ENCODE measurements at regions not wholly inside any gene's neighbourhood (a gene's known extent, or its start where the extent isn't known, plus 50 kb on each side); places are given as distances from the start of the nearest gene placed in this dataset.

DNA sequence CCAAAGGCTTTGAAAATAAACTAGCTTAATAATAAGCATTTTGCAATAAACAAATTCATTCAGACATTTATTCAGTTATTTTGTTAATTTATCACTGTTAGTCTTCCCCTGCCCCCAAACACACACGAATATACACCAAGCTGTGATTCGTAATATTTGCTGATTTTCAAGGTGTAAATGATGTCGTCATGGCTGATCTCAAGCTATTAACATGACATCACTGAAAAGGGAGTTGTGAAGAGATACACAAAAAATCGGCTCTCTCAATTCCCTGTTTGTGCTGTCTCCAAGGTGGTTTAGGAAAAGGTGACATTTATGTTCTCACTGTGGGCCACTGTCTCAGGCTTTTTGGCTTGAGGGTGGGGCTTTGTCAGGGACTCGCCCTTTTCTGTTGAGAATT, 413.3 kb downstream of the CDH9 start:
- DNase-seq (ENCODE audit: low read depth, low spot score) (no peak), FAIRE-seq (no peak), ATAC-seq (no peak)
- BruUV-seq (replicated peaks) = no TSS peak
- Histone ChIP-seq H3K4me1 (ENCODE audit: control insufficient read depth, insufficient read depth, low read length) (no peaks in the 10 kb centered on the region), H3K36me3 (ENCODE audit: control insufficient read depth in 2 of 2, insufficient read depth in 2 of 2, low read length in 1 of 2) (no peaks in the 10 kb centered on the region), H3K4me2 (ENCODE audit: control insufficient read depth, insufficient read depth) (no peak overlapping the region), H4K20me1 (ENCODE audit: control insufficient read depth, insufficient read depth) (no peaks in the 10 kb centered on the region), H3K9me3 (replicated peaks; ENCODE audit: control insufficient read depth, insufficient read depth, low read length) (no peaks in the 10 kb centered on the region), H2AFZ (ENCODE audit: control insufficient read depth, low read depth, low read length) (no peak overlapping the region), H3K4me3 (no peak overlapping the region), H3K9ac (ENCODE audit: control insufficient read depth, insufficient read depth, low read length) (no peak overlapping the region), H3K79me2 (ENCODE audit: control insufficient read depth, insufficient read depth, low read length) (no peaks in the 10 kb centered on the region), H3K27ac (ENCODE audit: control insufficient read depth, insufficient read depth) (no peak overlapping the region), H3K27me3 (replicated peaks in 1 of 2; ENCODE audit: control insufficient read depth in 2 of 2, insufficient read depth in 2 of 2, low read length in 1 of 2) (no peaks in the 10 kb centered on the region)
- POLR2A ChIA-PET = no interaction called here
- RAD21 ChIA-PET (ENCODE audit: unreplicated experiment) = interaction anchor here (1.0 kb wide), 1 partner anchor 7 kb away, joined by 4 read pairs; no protein-coding TSS in a partner anchor
- CTCF ChIA-PET = interaction anchor here (1.0 to 1.2 kb wide), 2 partner anchors 10 to 24 kb away, joined by 3 read pairs; no protein-coding TSS in a partner anchor
- intact Hi-C loops (cut with micrococcal nuclease; ENCODE audit: unreplicated experiment) = no loop called here
- TF ChIP-seq ATF7 (IDR thresholded peaks at IDR 0.05; ENCODE audit: low read depth) (peak; percentile 55; the same call in 1 of the 2 replicates), EP300 (IDR thresholded peaks at IDR 0.05; ENCODE audit: borderline replicate concordance in 1 of 2, control insufficient read depth in 1 of 2, low read depth in 2 of 2, low read length in 2 of 2) (no peak)
- WGBS (ENCODE audit: insufficient coverage, insufficient replicate concordance, low lambda C conversion rate, missing lambda C conversion rate) = 5% methylated on average over 5 of the region's 5 CpGs
- in situ Hi-C loops (cut with MboI) = no loop called here
- SMC1A ChIA-PET (ENCODE audit: uncharacterized antibody, unreplicated experiment) = interaction anchor here (0.8 to 1.7 kb wide), 3 partner anchors 12 to 59 kb away, joined by 3 to 5 read pairs (median 5); no protein-coding TSS in a partner anchor

DNA sequence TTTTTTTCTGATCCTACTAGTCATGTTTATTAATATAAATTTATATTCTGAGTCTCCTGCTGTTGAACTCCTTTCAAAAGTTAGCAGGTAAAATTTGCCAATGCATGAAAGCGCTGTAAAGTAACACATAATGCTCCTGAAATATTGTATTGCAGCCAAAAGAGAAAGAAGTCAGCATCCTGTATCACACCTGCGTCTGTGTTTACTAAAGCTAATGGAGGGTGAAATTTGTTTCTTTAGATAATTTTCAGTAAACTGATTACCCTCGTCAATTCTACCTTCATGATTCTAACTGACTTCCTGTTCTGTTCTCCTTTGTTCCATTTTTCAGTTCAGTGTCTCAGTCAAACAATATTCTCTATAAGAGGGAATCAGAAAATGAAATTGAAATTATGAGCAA, 415.4 kb downstream of the CDH9 start:
- WGBS (ENCODE audit: insufficient coverage, insufficient replicate concordance, low lambda C conversion rate, missing lambda C conversion rate) = 49% methylated on average over 3 of the region's 3 CpGs
- no peaks in the 10 kb centered on the region for H3K79me2 ChIP-seq (ENCODE audit: control insufficient read depth, insufficient read depth, low read length)
- no peak overlapping the region for H2AFZ ChIP-seq (ENCODE audit: control insufficient read depth, low read depth, low read length)
- RAD21 ChIA-PET (ENCODE audit: unreplicated experiment) = interaction anchor here (0.7 to 2.0 kb wide), 2 partner anchors 11 to 13 kb away, joined by 4 to 10 read pairs; no protein-coding TSS in a partner anchor
- CTCF ChIA-PET = no interaction called here
- SMC1A ChIA-PET (ENCODE audit: uncharacterized antibody, unreplicated experiment) = interaction anchor here (0.7 to 1.3 kb wide), 2 partner anchors 29 to 69 kb away, joined by 3 to 4 read pairs; no protein-coding TSS in a partner anchor
- in situ Hi-C loops (cut with MboI) = no loop called here
- no peaks in the 10 kb centered on the region for H3K27me3 ChIP-seq (replicated peaks in 1 of 2; ENCODE audit: control insufficient read depth in 2 of 2, insufficient read depth in 2 of 2, low read length in 1 of 2)
- ATAC-seq (peak; percentile 50), DNase-seq (ENCODE audit: low read depth, low spot score) (no peak), FAIRE-seq (no peak)
- POLR2A ChIA-PET = no interaction called here
- no peak overlapping the region for H3K27ac ChIP-seq (ENCODE audit: control insufficient read depth, insufficient read depth)
- H4K20me1 ChIP-seq (ENCODE audit: control insufficient read depth, insufficient read depth) = no peaks in the 10 kb centered on the region
- no peaks in the 10 kb centered on the region for H3K36me3 ChIP-seq (ENCODE audit: control insufficient read depth in 2 of 2, insufficient read depth in 2 of 2, low read length in 1 of 2)
- BruUV-seq (replicated peaks) = no TSS peak
- intact Hi-C loops (cut with micrococcal nuclease; ENCODE audit: unreplicated experiment) = no loop called here
- no peaks in the 10 kb centered on the region for H3K9me3 ChIP-seq (replicated peaks; ENCODE audit: control insufficient read depth, insufficient read depth, low read length)
- H3K4me1 ChIP-seq (ENCODE audit: control insufficient read depth, insufficient read depth, low read length) = no peaks in the 10 kb centered on the region
- TF ChIP-seq SREBF2 (IDR thresholded peaks at IDR 0.05; ENCODE audit: low read length) (no peak), SKIL (IDR thresholded peaks at IDR 0.05; ENCODE audit: low read depth, poor library complexity, severe bottlenecking) (no peak), ASH2L (IDR thresholded peaks at IDR 0.05; ENCODE audit: borderline replicate concordance, low read depth) (no peak), CEBPB (IDR thresholded peaks at IDR 0.05; ENCODE audit: borderline replicate concordance in 1 of 2, low read depth in 2 of 2, low read length in 2 of 2) (no peak), MTA2 (IDR thresholded peaks at IDR 0.05; ENCODE audit: low read depth) (no peak), JUNB (IDR thresholded peaks at IDR 0.05) (no peak), TAF1 (IDR thresholded peaks at IDR 0.05; ENCODE audit: borderline replicate concordance, low read depth, low read length) (no peak)
- no peak overlapping the region for H3K4me2 ChIP-seq (ENCODE audit: control insufficient read depth, insufficient read depth)
- no peak overlapping the region for H3K4me3 ChIP-seq
- no peak overlapping the region for H3K9ac ChIP-seq (ENCODE audit: control insufficient read depth, insufficient read depth, low read length)
